Body of pancreas (tissue), 4 donors: ENCODE measurements at regions not wholly inside any gene's neighbourhood (a gene's known extent, or its start where the extent isn't known, plus 50 kb on each side); places are given as distances from the start of the nearest gene placed in this dataset.

Source experiments
- ATAC-seq: fragments of 150-250 bp; one replicate; pipeline ENCODE4 v1.9.1; 2016
- DNase-seq, 4 donors: peaks; one replicate each; pipeline ENCODE4 v3.0.0-alpha.2; 2019
- H3K27ac ChIP-seq, 4 donors: fragments of 200-600 bp; sonication (generic); 1 replicate in 3 of 4; 2 replicates in 1 of 4; pipeline versions ENCODE4 v1.5.1 to v1.6.1; 2016 to 2019; ENCODE audit warnings: mild to moderate bottlenecking in 1 of 4, mixed read lengths in 1 of 4, moderate library complexity in 1 of 4
- H3K27me3 ChIP-seq, 2 donors: fragments of 200-600 bp; sonication (generic); one replicate each; pipeline ENCODE4 v1.6.0; 2016; ENCODE audit warnings: mild to moderate bottlenecking in 1 of 2
- H3K36me3 ChIP-seq, 2 donors: fragments of 200-600 bp; sonication (generic); replicated peaks in 1 of 2; 2 replicates each; pipeline ENCODE4 v1.5.1; 2016; ENCODE audit warnings: low read depth in 2 of 2; ENCODE audit not compliant: insufficient read depth in 1 of 2
- H3K4me1 ChIP-seq: fragments of 200-600 bp; sonication (generic); one replicate; pipeline ENCODE4 v1.6.0; 2016
- H3K4me3 ChIP-seq, 2 donors: fragments of 200-600 bp; sonication (generic); 1 replicate in 1 of 2; 2 replicates in 1 of 2; pipeline ENCODE4 v1.5.1; 2016 to 2019
- H3K9me3 ChIP-seq, 3 donors: fragments of 200-600 bp; sonication (generic); 1 replicate in 2 of 3; 2 replicates in 1 of 3; pipeline ENCODE4 v1.5.1; 2016
- POLR2A ChIP-seq, 3 donors: fragments of 450-650 bp; IDR thresholded peaks; one replicate each; pipeline ENCODE4 v1.6.1; 2016; ENCODE audit warnings: antibody characterized with exemption in 3 of 3, mild to moderate bottlenecking in 2 of 3
- WGBS, 2 donors: methylation state at CpG; one replicate each; pipeline ENCODE4 v1.1.5; 2017; 5-methylcytosine and 5-hydroxymethylcytosine counted together
- intact Hi-C: fragments of 100-400 bp; cut with DNase I; formaldehyde crosslinking; loops from one replicate; pipeline ENCODE4 v1.15.1; 2023
- TF ChIP-seq, protein P1 (sequence below), 7 experiments: fragments of 450-650 bp in 4 of 7; fragments of 200-600 bp in 3 of 7; sonication (generic) in 3 of 7; IDR thresholded peaks; one replicate each; pipeline ENCODE4 v1.5.1; 2016 to 2019; ENCODE audit warnings: antibody characterized with exemption in 7 of 7

DNA sequence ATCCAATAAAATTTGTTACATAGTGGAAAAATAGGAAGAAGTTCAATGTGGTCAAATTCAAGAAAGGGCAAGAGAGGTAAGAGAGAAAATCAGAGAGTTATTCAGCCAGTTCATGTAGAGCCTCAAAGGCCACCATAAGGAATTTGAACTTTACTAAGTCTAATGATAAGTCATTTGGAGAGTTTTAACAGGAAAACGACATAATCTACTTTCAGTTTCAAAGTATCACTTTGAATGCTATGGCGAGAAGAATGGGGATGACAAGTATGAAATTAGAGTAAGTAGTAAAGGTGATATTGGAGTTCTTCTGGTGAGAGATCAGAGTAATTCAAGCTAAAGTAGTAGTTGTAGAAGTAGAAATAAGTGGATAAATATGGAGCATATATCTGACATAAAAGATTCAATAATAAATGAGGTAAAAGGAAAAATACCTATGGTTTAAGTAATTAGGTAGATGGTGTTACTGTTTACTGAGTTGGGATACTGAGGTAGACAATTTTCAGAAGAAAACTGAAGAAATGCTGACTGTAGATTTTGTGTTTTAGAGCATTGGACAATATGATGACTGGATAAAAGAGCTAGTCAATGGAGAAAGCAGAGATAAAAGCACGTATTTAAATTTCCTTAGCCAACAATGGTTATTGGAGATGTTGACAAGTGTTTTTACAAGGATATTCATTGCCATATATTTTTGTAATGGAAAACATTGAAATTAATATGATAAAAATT, 331.7 kb upstream of the ADGRL3 start:
- Histone ChIP-seq H3K27me3 (no peaks in the 10 kb centered on the region), H3K9me3 (no peaks in the 10 kb centered on the region), H3K27ac (no peak overlapping the region), H3K4me3 (no peak overlapping the region), H3K36me3 (no peaks in the 10 kb centered on the region), H3K4me1 (no peaks in the 10 kb centered on the region)
- ATAC-seq: no peak
- intact Hi-C loops: no loop called here
- DNase-seq: no peak
- no peak for TF ChIP-seq POLR2A (IDR thresholded peaks at IDR 0.05)
- TF ChIP-seq, protein P1, sequence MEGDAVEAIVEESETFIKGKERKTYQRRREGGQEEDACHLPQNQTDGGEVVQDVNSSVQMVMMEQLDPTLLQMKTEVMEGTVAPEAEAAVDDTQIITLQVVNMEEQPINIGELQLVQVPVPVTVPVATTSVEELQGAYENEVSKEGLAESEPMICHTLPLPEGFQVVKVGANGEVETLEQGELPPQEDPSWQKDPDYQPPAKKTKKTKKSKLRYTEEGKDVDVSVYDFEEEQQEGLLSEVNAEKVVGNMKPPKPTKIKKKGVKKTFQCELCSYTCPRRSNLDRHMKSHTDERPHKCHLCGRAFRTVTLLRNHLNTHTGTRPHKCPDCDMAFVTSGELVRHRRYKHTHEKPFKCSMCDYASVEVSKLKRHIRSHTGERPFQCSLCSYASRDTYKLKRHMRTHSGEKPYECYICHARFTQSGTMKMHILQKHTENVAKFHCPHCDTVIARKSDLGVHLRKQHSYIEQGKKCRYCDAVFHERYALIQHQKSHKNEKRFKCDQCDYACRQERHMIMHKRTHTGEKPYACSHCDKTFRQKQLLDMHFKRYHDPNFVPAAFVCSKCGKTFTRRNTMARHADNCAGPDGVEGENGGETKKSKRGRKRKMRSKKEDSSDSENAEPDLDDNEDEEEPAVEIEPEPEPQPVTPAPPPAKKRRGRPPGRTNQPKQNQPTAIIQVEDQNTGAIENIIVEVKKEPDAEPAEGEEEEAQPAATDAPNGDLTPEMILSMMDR (IDR thresholded peaks at IDR 0.05): no peak
- 68% methylated on average over 3 of the region's 3 CpGs for WGBS, 2 donors

DNA sequence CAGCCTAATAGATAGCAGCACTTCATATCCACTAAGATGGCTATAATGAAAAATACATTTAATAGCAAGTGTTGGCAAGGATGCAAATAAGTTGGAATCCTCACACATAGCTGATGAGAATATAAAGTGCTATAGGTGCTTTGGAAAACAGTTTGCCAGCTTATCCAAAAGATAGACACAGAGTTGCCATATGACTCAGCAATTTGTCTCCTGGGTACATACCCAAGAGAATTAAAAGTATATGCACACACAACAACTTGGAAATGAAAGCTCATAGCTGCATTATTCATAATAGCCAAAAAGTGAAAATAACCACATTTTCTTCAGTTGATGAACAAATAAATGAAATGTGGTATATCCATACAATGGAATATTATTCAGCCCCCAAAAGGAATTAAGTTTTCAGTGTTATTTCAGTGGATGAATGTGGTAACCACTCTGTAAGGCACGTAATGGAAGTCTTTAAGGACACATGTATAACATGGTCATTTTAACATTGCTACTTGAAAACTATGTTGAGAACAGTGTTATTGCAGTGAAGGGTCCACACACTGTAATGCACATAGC, 320.9 kb upstream of the ADGRL3 start:
- no peak for ATAC-seq
- intact Hi-C loops: no loop called here
- no peaks in the 10 kb centered on the region for H3K36me3 ChIP-seq
- WGBS, 2 donors: 50 to 53% methylated on average over 1 of the region's 1 CpG
- no peak for TF ChIP-seq POLR2A (IDR thresholded peaks at IDR 0.05)
- TF ChIP-seq, protein P1 (IDR thresholded peaks at IDR 0.05): no peak
- H3K27ac ChIP-seq: no peak overlapping the region
- no peak for DNase-seq
- H3K4me3 ChIP-seq: no peak overlapping the region
- H3K9me3 ChIP-seq: no peaks in the 10 kb centered on the region
- H3K4me1 ChIP-seq: no peaks in the 10 kb centered on the region
- H3K27me3 ChIP-seq: no peaks in the 10 kb centered on the region

DNA sequence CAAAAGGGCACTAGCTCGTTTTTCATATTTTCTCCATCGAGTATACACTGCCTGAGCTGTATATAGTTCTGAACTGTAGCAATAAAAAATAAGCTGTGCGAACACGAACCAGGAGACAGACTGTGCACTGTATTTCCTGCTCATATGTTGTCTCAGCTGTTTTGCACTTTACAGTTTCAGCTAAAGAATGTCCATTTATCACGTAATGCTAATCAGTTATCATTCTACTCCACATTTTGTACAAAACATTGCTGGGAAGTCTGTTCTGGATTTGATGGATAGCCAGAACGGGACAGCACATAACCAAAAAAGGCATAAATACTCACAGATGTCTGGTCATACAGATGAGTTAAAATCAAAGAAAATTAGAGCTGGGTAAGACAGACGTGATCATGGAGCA, 315.5 kb upstream of the ADGRL3 start:
- H3K4me1 ChIP-seq: no peaks in the 10 kb centered on the region
- no peak overlapping the region for H3K27ac ChIP-seq
- 22 to 23% methylated on average over 7 of the region's 7 CpGs for WGBS, 2 donors
- TF ChIP-seq POLR2A (IDR thresholded peaks at IDR 0.05): no peak
- TF ChIP-seq, protein P1 (IDR thresholded peaks at IDR 0.05): no peak
- DNase-seq (no peak), ATAC-seq (no peak)
- no peak overlapping the region for H3K4me3 ChIP-seq
- H3K36me3 ChIP-seq: no peaks in the 10 kb centered on the region
- intact Hi-C loops: no loop called here
- H3K9me3 ChIP-seq: no peaks in the 10 kb centered on the region
- H3K27me3 ChIP-seq: no peaks in the 10 kb centered on the region

DNA sequence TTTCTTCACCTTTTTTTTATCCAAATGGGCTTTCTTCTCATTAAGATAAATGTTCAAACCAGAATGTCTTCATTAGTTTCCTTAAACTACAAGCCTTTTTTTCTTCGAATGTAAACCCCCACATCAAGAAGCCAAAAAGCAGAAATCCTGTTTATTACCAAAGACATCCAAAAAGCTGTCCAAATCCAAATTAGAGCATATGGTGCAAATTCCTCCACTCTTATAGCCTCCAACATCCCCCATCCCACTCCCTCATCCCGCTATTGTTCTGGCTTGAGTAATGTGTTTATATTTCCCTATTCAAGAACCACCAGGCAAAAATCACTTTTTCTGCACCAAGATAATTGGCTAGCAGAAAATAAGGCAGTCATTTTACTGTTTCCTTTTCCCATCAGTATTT, 315.1 kb upstream of the ADGRL3 start:
- no peak overlapping the region for H3K4me3 ChIP-seq
- ATAC-seq: no peak
- 62% methylated on average over 2 of the region's 2 CpGs for WGBS, 2 donors
- no peak for TF ChIP-seq POLR2A (IDR thresholded peaks at IDR 0.05)
- TF ChIP-seq, protein P1 (IDR thresholded peaks at IDR 0.05): no peak
- no peaks in the 10 kb centered on the region for H3K36me3 ChIP-seq
- no peak overlapping the region for H3K27ac ChIP-seq
- H3K9me3 ChIP-seq: no peaks in the 10 kb centered on the region
- no peaks in the 10 kb centered on the region for H3K4me1 ChIP-seq
- intact Hi-C loops: no loop called here
- no peaks in the 10 kb centered on the region for H3K27me3 ChIP-seq
- no peak for DNase-seq

DNA sequence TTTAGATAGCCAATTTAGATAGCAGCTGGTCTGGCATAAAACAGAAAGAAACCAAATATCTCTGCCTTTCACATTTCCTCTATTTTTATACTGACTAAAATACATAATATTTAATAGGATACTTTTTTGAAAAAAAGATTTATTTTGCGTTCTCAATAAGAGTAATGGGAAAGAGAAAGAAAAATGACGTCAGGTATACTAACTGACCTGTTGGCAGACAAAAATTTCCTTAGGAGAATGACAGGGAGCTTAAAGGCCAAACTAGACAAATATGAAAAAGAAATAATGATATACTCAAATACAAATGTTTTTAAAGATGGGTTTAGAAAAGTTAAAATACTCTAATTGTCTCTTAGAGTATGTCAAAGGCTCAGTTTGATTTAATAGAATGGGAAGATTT, 309.4 kb upstream of the ADGRL3 start:
- no peaks in the 10 kb centered on the region for H3K36me3 ChIP-seq
- H3K27me3 ChIP-seq: no peaks in the 10 kb centered on the region
- WGBS, 2 donors: 45 to 49% methylated on average over 2 of the region's 2 CpGs
- no peak overlapping the region for H3K27ac ChIP-seq
- H3K4me1 ChIP-seq: no peaks in the 10 kb centered on the region
- H3K9me3 ChIP-seq: no peaks in the 10 kb centered on the region
- DNase-seq (no peak), ATAC-seq (no peak)
- intact Hi-C loops: no loop called here
- TF ChIP-seq, protein P1 (IDR thresholded peaks at IDR 0.05): no peak
- no peak for TF ChIP-seq POLR2A (IDR thresholded peaks at IDR 0.05)
- no peak overlapping the region for H3K4me3 ChIP-seq
